Erythroblast (primary cell): ENCODE measurements at regions not wholly inside any gene's neighbourhood (a gene's known extent, or its start where the extent isn't known, plus 50 kb on each side); places are given as distances from the start of the nearest gene placed in this dataset.

Experiments
- GATA1 ChIP-seq: IDR thresholded peaks from 2 replicates; pipeline ENCODE4 v1.6.1; 2011; ENCODE audit warnings: low read depth, mild to moderate bottlenecking, control low read depth, low read length, moderate library complexity
- POLR2A ChIP-seq: IDR thresholded peaks from 2 replicates; pipeline ENCODE4 v1.6.1; 2011; ENCODE audit warnings: mild to moderate bottlenecking, low read length

DNA sequence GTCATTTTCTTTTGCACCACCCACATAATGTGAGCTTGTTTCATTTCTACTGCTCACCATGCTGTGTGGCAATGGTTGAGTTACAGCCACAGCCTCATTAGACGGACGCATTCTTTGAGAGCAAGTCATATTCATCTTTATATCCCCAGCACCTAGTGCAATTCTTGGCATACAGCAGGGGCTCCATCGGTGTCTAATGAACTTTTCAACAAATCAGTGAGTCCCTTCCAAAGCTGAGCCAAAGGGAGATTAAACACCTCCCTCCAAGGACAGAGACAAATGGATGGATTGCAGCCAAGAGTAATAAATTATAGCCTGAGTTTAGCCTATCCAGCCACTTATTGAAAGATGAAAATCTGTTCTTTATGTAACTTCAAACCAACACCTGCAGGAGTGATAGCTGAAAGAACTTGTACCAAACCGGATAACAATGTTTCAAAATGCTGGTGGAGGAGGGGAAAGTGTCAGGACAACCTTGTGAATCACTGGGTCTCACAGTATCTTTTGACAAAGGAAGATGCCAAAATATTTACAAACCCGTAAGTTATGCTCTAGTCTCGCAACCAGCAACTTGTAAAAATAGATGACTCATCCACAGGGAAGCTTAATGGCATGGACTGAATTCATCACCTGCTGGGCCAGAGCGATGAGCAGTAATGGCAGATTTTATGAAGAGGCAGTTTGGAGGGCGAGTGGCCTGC lies 139.0 kb downstream of the PXDC1 start:
- no peak for TF ChIP-seq POLR2A
- no peak for TF ChIP-seq GATA1
